ENCODE measurements at regions not wholly inside any gene's neighbourhood (a gene's known extent, or its start where the extent isn't known, plus 50 kb on each side); places are given as distances from the start of the nearest gene placed in this dataset.

GRCh38 chr18:45167631-45168280 is 447.5 kb upstream of the SLC14A2 start:
- DNase-seq (ENCODE audit: extremely low read depth, low read depth) = no peak

- DNase-seq (ENCODE audit: extremely low read depth, low read depth) = no peak
Measured at GRCh38 chr18:45168866-45169600, 446.2 kb upstream of the SLC14A2 start.

DNA sequence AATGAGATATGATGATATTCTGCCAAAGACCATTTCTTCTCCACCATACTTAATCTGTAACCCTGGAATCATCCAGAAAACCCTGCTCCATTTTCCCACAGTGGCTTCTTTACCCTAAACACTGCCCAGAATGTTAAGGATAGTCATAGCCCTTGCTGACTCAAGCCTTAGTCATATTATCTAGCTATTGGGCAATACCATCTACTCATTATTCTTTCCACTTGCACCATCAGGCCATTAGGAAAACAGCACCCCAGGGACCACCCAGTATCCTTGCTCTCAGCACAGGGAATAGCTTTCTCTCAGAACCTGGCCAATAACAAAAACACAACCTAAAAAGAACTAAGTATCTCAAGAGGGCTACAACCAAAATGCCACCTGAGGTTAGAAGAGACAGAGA is 445.7 kb upstream of the SLC14A2 start:
- peak; percentile 51 for DNase-seq (ENCODE audit: extremely low read depth, low read depth)

DNA sequence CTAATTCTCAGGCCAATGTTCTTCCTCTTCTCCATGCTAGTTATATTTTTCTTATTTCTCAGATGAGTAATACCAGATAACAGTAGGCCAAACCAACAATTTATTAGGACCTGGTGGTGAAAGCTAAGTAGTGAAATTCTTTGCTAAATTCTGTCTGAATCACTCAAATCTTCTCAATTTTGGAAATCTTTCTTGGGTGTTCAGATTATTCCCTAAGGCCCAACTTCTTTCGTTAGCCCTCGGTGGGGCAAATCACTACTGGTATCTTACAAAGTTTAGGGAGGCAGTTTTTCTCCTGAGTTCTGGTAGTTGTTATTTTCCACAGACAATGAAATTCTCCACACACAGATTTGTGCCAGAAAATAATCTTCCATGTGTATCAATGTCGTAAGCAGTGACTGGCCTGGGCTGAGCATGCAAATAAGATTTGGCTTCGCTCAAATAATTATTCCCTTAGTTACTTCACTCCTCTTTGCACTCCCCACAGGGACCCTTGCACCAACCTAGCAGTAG is 443.5 kb upstream of the SLC14A2 start:
- no peak for DNase-seq (ENCODE audit: extremely low read depth, low read depth)

GRCh38 chr18:45173327-45173726 is 441.9 kb upstream of the SLC14A2 start:
- no peak for DNase-seq (ENCODE audit: extremely low read depth, low read depth)

DNA sequence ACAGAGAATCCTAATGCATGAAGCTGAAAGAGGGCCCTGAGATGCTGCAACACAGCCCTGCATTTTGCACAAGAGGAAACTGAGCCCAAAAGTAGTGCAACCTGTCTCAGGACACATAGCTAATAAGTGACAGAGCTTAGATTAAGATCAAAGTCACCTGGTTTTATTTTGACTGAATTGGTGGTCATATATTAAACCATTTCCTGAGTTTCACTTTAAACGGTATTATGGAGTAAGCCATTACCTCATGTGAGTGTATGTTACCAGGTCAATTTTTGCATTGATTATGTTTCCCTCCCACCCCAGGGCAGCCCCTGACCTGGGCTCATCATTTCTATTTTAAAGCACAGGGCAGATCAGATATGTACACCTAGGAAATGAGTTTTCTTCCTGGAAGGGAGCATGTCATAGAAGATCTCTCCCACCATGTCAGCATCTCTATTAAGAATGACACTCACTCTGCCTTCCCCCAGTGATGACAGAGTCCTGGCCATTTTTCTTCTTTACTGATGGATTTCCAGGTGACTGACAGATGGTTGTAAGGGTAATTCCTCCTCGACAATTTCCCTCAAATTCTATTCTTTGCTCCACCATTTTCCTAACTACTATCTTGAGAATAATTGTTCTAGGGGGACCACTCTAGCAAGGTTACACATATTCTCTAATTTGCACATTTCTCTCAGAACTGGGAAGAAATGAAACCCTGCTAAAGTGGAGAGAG is 441.3 kb upstream of the SLC14A2 start:
- DNase-seq (ENCODE audit: extremely low read depth, low read depth) = no peak

GRCh38 chr18:45174629-45175136 is 440.6 kb upstream of the SLC14A2 start:
- DNase-seq (ENCODE audit: extremely low read depth, low read depth) = no peak

GRCh38 chr18:45175511-45175910 is 439.8 kb upstream of the SLC14A2 start:
- DNase-seq (ENCODE audit: extremely low read depth, low read depth) = no peak

DNA sequence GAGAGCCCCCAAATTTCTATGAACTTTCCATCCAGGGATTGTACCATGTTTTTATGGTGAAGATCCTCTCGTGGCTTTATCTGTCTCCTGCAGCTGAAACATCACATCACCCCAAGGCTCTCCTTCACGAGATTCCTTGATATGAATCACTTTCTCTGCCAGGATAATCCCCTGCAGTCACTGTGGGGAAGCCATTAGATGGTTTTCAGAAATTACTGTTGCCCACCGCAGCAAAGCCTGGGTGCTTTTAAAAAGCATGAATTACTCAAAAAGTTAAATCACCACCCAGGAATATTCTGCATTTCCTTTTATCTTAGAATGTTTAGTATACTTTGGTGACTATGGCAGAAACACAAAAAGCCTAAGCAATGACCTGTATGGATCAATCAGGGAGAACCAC is 428.4 kb upstream of the SLC14A2 start:
- DNase-seq (ENCODE audit: extremely low read depth, low read depth) = no peak

GRCh38 chr18:45191795-45192194 is 423.5 kb upstream of the SLC14A2 start:
- no peak for DNase-seq (ENCODE audit: extremely low read depth, low read depth)

DNA sequence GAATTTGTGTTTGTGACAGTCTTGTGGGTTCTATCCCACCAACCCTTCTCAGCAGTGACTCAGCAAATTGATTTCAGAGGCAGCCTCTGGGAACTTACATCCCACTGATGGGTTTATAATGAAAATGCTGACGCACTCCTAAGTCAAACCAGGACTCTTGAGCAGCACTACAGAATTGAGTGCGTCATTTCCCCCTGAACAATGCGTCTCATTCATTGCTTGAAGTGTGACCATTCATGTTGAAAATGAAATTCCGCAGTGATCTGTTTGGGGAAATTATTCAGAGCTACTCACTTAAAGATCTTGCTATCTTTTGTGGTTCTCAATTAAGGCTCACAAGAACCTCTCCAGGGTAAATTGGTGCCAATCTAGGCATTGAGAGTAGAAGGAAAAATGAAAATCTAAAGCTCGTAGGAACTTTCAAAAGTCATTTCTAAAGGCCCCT is 417.7 kb upstream of the SLC14A2 start:
- DNase-seq (ENCODE audit: extremely low read depth, low read depth) = peak; percentile 74

GRCh38 chr18:45198526-45198925 is 416.8 kb upstream of the SLC14A2 start:
- DNase-seq (ENCODE audit: extremely low read depth, low read depth) = no peak

DNA sequence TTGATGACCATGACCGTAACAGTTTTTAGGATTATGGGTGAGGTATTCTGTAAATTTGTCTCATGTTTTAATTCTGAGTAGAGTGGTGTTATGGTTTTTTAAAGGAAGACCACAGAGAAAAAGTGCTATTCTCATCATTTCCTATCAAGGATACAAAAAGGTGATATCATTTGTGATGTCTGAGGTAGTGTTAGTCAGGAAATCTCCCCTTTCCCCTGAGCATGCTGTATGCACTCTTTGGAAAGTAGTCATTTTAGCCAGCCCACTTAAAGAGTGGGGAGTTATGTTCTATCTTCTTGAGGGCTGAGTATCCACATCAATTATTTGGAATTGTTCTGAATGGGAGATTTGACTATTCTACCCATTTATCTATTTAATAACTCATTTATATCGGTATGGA is 414.2 kb upstream of the SLC14A2 start:
- DNase-seq (ENCODE audit: extremely low read depth, low read depth) = no peak

GRCh38 chr18:45201489-45201888 is 413.8 kb upstream of the SLC14A2 start:
- no peak for DNase-seq (ENCODE audit: extremely low read depth, low read depth)

DNA sequence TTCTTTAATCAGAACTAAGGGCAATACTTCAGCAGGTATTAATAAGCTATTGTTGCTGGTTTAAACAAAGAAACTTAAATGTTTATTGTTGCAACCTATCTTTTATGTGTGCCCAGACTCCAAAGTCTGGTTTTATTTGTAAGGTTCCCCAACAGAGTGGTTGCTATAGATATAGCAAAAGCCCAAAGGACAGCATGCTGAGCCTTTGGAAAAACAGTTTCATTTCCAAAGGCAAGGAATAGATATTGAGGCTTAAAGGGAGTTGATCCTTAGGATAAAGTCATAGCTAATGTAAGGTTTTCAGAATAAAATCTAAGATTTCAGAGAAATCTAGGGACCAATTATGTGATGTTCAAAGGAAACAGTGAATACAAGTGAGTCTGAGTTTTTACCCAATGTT is 413.2 kb upstream of the SLC14A2 start:
- DNase-seq (ENCODE audit: extremely low read depth, low read depth) = no peak

GRCh38 chr18:45203677-45204076 is 411.6 kb upstream of the SLC14A2 start:
- no peak for DNase-seq (ENCODE audit: extremely low read depth, low read depth)

- DNase-seq (ENCODE audit: extremely low read depth, low read depth) = no peak
Measured at GRCh38 chr18:45207328-45207727, 407.9 kb upstream of the SLC14A2 start.

DNA sequence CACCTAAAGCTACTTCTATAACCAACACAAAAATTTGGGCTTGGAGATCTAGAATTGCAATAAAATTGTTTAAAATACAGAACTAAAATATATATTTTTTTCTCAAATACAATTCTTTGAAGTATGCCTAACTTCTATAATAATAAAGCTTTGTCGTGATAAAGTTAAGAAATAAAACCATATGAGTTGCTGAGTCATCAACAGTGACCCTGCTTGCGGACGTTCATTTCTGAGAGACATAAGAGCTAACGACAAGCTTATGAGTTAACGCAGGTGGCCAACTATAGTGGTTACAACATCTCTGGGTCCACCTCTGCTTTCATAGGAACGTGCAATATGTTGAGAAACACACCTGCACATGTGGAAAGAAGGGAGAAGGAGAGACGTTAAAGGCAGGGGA is 407.1 kb upstream of the SLC14A2 start:
- DNase-seq (ENCODE audit: extremely low read depth, low read depth) = no peak

DNA sequence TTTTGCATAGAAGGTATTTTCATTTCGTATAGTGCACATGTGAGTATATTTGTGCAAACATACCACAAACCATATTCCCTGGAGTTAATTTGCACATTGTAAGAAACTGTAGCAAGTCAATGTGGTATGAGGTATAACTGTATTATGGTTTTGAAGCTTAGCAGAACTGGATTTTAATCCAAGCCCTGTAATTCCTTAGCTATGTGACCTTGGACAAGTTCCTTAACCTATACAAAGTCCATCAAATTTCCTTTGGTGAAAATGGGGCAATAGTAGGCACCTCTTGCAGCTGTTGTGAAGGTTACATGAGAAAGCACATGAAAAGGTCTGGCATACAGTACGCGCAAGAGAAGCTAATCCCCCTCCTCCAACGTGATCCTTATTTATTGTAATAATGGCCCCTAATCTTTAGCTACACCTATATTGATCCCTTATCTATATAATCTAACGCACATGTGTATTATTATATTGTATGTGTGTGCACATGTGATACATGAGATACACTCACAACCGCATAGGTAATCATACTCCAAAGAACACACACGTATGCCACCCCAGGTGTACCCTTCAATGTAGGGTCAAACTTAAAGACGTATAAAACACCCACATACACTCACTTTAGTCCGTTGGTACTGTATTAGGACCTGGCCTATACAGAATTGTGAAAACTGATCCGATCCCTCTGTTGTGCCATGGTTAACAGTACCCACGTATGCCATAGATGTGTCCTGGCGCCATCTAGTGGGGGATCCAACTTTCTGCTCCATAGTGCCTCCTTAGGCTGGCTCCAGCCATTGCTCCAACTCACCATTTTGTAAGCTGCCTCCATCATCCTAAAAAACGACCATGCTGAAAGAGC is 402.9 kb upstream of the SLC14A2 start:
- DNase-seq (ENCODE audit: extremely low read depth, low read depth) = peak; percentile 72

DNA sequence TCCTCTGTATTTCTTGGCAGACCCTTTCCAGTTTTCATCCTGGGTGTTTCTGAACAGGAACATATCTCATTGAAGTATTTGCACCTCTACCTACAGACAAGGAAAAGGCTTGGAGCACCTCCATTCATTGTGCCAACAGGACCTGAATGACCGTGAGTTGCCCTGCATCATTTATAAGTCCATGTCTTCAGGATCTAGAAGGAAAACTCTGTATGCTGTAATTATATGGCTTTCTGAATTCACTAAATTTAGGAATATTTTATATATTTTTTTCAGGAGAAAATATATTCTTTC is 402.3 kb upstream of the SLC14A2 start:
- DNase-seq (ENCODE audit: extremely low read depth, low read depth) = no peak

DNA sequence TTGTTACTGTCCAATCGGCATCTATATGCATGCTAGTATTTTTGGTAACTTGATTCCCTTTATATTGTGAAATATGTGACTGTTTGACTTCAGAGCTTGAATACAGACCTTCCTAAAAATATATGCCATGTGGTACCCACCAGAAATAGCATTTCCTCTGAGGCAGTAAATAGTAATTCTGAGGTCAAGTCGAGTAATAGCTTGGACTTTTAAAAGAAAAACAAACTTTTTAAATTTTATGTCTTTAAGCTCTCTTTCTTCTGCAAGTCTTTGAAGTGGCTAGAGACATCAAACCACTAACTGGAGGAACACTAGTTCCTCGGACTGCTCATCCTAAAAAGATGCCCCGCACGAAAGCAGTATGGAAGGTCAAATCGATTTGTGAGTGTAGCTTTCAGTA is 396.8 kb upstream of the SLC14A2 start:
- no peak for DNase-seq (ENCODE audit: extremely low read depth, low read depth)
